Mesenteric fat pad (tissue), 1 donor: ENCODE measurements at regions not wholly inside any gene's neighbourhood (a gene's known extent, or its start where the extent isn't known, plus 50 kb on each side); places are given as distances from the start of the nearest gene placed in this dataset.
"Not testable (repeated sequence)": the region's sequence is repeated elsewhere in the genome, so short reads cannot be mapped to it uniquely, and the experiment has no call there.

Experiments
- DNase-seq: peaks from one replicate; pipeline ENCODE4 v3.0.0-alpha.2; 2020; ENCODE audit warnings: low spot score
- donor health status: DM: yes; HTN: yes; CAD: no.

DNA sequence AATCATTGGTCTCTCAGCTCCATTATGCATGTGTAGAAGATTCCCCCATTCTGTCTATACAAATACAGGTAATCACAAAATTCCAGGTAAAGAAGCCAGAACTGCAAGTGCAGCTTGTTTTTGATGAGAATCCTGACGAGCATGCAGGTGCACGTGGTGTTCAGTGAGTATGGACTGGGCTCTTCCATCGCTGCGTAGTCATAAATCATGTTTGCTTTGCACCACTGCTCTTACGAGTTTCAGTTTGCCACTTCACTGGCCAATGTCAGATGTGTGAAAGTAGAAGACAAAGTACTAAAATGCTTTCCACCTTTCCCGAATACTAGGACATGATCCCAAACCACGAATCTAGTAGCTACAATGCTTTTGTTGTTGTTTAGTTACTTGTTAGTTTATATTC, 390.7 kb downstream of the LIG4 start:
- no peak for DNase-seq

GRCh38 chr13:107822006-107822405, 393.3 kb downstream of the LIG4 start:
- DNase-seq: no peak

DNA sequence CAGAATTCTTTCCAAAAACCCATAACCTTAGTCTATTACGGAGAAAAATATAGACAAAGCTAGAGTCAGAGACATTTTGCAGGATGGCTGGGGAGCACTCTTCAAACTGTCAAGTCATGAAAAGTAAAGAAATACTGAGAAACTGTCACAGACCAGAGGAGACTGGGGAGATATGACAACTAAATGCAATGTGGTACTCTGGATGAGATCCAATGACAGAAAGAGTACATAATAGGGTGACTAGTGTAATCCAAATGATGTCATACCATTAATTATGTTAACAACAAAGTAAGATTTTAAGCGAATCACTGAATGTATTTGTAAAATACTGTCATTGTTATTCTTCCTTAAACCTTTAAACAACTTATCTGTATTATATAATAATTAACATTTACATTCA, 393.8 kb downstream of the LIG4 start:
- no peak for DNase-seq

GRCh38 chr13:107819071-107819470, 396.3 kb downstream of the LIG4 start:
- no peak for DNase-seq

GRCh38 chr13:107817647-107818287, 397.6 kb downstream of the LIG4 start:
- DNase-seq: no peak

- DNase-seq: no peak
These were observed 403.3 kb downstream of the LIG4 start for GRCh38 chr13:107812014-107812412.

DNA sequence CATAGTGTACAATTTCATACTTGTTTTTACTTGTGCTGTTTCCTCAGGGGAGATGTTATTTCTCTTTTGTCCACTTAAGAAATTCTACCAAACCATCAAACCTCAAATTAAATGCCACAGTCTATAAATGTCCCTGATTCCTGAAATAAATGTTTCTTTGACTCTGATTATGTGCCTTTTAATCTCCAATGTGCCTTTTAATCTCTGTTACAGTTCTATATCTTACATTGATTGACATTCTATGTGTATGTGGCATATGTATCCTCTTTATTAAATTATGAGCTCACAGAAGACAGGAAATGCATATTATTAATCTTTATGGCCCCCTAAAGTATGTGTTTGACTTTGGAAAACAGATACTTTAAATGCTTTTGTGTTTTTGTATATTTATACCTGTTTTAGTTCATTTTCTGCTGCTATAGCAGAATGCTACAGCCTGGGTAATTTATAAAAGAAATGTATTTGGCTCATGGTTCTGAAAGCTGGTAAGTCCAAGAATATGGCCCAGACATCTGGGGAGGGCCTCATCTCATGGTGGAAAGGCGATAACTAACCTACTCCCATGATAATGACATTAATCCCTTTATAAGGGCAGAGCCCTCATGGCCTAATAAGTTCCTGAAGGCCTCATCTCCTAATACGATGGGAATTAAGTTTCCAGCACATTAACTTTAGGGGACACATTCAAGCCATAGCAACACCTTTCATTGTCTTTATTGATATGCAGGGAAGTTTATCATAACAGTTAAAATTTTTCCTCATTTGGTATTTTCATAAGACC, 403.9 kb downstream of the LIG4 start:
- no peak for DNase-seq

- DNase-seq: no peak
These were observed 406.2 kb downstream of the LIG4 start for GRCh38 chr13:107809125-107809524.

DNA sequence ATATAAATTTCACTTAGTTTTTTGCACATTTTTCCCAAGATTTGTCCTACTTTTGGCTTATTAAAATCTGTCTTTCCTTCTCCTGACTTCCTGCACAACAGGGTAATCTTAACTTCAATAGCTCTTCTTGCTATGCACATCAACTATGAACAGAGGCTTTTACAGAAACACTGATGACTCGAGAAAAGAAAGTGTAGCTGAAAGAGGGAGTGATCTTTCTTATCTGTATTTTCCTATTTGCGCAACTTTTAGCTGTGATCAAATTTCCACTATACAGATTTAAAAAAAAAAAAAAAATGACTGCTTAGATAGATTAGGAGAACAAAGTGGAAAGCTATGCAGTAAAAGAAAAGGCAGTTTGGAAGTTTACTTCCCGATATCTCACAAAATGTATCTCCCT, 406.9 kb downstream of the LIG4 start:
- no peak for DNase-seq

DNA sequence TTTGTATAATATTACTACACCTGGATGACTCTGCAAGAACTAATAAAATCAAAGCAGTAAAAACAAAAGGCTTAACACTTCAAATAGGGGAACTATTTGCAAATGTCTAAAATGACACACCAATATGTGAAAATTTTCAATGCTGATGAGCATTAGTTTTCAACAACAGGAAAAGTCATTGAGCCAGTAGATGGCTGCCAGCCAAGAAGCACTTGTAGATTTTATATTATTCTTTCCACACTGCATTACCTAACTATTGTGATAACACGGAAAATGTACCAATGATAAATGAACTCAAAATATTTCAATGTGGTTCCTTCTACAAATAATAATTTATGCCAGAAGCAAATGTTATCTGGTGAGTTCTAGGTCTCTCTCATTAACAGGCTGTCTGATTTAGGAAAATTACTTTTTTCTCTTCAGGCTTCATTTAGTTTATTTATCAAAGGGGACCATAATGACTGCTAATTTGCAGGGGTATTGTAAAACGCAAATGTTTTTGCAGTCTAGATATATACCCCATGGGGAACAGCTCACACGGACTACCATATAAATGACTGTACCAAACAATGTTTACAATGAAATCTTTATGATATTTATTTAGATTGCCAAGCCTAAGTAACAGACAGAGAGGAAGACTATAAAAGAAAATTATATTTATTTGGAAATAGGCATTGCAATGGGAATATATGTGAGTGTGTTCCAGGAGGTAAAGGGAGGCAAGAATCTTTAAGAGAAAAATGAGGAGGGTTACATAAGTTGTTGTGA, 407.8 kb downstream of the LIG4 start:
- no peak for DNase-seq

DNA sequence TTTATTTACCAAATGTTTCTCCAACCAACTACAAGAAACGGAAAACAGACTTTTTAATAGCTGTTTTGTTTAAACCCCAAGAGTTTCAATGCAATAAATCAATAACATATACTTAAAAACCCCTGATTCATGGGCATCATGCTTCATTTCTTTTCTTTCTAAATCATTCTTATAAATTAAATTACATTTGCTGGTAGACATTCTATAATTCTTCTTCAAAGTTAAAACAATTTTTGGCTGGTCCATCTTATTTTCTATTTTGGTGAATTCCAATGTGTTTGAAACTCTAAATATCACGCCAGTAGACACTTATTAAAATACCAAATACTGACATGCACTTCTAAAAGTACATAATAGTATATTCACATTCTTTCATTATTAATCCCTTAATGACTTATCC, 408.6 kb downstream of the LIG4 start:
- no peak for DNase-seq

DNA sequence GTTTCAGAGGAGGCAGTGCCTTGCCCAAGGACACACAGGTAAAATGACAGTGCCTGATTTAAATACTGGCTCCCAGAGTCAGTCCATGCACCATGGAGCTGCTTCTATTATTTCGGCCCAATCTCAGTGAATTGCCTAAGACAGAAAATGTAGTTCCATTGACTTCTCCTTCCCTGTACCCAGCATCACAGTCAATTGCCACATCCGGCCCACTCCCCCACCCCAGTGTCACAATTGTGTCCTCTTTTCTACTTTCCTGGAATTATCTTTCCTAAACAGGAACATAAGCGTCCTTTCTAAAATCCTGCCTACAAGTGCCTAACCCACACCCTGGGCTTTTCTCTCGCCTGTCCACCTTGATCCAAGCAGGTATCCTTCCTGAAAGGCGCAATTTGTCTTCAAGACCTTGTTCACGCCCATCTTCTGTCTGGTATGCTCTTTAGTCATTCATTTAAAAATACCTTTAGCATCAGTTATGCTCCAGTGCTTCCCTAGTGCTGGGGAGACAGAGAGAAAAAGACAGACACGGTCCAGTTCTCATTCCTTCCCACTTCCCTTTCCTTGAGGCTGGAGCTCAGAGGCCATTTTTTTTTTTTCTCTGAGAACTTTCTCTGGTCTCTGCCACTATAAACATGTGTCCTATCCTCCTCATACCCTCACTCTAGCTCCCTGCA, 411.4 kb downstream of the LIG4 start:
- no peak for DNase-seq

- no peak for DNase-seq
These were observed 413.7 kb downstream of the LIG4 start for GRCh38 chr13:107801621-107802020.

DNA sequence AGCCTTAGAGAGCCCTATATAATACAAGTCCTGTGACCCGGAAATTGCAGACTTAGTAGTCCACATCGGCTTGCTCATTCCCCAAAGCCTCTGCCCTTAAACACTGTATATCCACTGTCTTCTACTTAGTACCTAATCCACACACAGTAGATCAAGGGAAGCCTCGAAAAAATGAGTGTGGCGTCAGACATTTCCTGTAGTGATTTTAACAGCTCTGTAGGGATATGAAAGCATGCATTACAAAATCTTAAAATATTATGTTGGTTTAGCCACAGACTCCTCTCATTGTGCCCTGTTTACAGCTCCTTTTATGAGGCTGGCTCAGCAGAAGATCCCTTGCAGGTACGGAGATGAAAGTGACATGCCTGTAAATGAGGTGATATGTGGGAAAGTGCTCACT, 416.3 kb downstream of the LIG4 start:
- no peak for DNase-seq

DNA sequence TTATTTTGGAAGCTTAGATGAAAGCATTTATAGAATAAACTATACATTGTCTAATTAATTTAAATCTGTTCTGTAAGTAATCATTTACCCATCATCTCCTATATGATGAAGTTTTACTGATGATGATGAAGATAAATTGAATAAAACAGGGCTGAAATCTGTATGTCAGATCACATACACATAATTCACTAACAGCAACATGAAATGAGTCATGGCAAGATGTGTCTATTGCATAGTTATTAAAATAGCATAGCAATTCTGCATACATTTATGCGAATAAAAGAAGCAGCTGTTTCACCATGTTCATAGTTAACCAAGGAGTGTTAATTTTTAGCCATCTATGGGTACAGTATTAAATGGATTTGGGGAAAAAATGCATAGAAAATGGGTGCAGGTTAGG, 424.9 kb downstream of the LIG4 start:
- DNase-seq: no peak

DNA sequence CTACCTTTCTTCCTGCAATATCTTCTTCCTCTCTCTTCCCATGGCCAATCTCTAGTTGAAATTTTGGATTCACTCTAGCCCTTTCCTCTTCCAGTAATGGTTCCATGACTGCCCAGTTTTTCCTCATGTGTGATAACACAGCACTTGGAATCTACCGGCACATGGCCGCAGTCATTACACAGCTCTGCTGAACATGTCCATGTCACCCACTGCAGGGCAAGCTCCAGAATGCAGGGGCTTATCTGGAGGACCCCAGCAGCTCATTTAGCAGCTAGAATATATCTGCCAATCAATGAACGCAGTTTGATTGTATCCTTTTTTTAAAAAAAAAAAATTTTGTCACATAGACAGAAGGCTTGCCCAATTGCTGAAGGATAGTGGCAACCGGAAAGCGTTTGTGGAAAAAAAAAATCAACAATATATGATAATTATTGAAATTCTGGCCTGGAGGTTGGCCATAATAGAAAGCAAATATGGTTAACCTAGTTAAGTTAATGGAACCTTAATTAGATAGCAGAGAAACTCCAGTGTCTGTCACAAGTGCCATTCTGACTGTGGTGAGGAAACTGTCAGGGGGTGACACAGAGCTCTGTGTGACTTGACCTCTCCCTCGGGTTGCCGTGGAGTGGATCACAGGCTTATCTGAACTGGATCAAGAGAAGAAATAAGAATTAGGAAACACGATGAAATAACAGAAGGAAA, 426.7 kb downstream of the LIG4 start:
- no peak for DNase-seq

- DNase-seq: not testable (repeated sequence)
These were observed 432.7 kb downstream of the LIG4 start for GRCh38 chr13:107782646-107783045.

- no peak for DNase-seq
These were observed 437.2 kb downstream of the LIG4 start for GRCh38 chr13:107778094-107778493.

DNA sequence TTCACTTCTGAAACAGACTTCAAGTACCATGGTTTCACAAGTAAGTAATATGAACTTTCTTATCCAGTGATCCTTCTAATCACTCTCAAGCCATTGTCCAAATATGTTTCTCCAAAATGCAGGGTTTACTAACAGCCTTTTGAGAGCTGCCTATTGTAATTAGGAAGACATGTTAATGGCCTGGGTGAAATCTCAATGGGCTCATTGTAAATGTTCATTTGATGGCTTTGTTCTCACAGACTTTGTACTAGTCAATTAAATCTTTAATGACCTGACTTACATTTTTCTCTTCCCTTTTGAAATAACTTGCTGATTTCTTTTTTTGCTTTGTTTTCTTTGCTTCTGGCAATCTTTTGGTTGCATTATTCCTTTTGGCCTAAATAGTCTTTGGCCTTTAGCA, 444.8 kb downstream of the LIG4 start:
- DNase-seq: no peak

- no peak for DNase-seq
These were observed 448.2 kb downstream of the LIG4 start for GRCh38 chr13:107767119-107767518.

- DNase-seq: no peak
These were observed 449.5 kb downstream of the LIG4 start for GRCh38 chr13:107765724-107766401.
